ENCODE measurements at regions not wholly inside any gene's neighbourhood (a gene's known extent, or its start where the extent isn't known, plus 50 kb on each side); places are given as distances from the start of the nearest gene placed in this dataset.

- WGBS, 2 donors: 71 to 78% methylated on average over 3 of the region's 3 CpGs
- TF ChIP-seq POLR2A (IDR thresholded peaks at IDR 0.05) (no peak), CTCF (IDR thresholded peaks at IDR 0.05) (no peak)
- no peak overlapping the region for H3K27ac ChIP-seq
Observed at GRCh38 chr2:147171941-147172340, 672.9 kb upstream of the ACVR2A start.

GRCh38 chr2:147170932-147171331 is 673.9 kb upstream of the ACVR2A start:
- intact Hi-C loops (cut with DNase I): no loop called here
- H3K27ac ChIP-seq: no peak overlapping the region
- WGBS, 2 donors: 96 to 100% methylated on average over 1 of the region's 1 CpG
- no peaks in the 10 kb centered on the region for H3K36me3 ChIP-seq
- TF ChIP-seq POLR2A (IDR thresholded peaks at IDR 0.05) (no peak), CTCF (IDR thresholded peaks at IDR 0.05) (no peak)
- H3K27me3 ChIP-seq: no peaks in the 10 kb centered on the region
- H3K9me3 ChIP-seq: no peaks in the 10 kb centered on the region
- H3K4me3 ChIP-seq (replicated peaks in 1 of 3): no peak overlapping the region
- no peaks in the 10 kb centered on the region for H3K4me1 ChIP-seq
- no peak for DNase-seq

More at GRCh38 chr2:147171941-147172340, 672.9 kb upstream of the ACVR2A start:
- intact Hi-C loops (cut with DNase I): no loop called here
- Histone ChIP-seq H3K4me1 (no peaks in the 10 kb centered on the region), H3K9me3 (no peaks in the 10 kb centered on the region), H3K36me3 (no peaks in the 10 kb centered on the region), H3K27me3 (no peaks in the 10 kb centered on the region), H3K4me3 (replicated peaks in 1 of 3) (no peak overlapping the region)
- no peak for DNase-seq

GRCh38 chr2:147165697-147166382 is 679.0 kb upstream of the ACVR2A start:
- DNase-seq: no peak
- Histone ChIP-seq H3K36me3 (no peaks in the 10 kb centered on the region), H3K4me3 (replicated peaks in 1 of 3) (no peak overlapping the region), H3K27ac (no peak overlapping the region), H3K9me3 (no peaks in the 10 kb centered on the region), H3K4me1 (no peaks in the 10 kb centered on the region), H3K27me3 (no peaks in the 10 kb centered on the region)
- 62 to 69% methylated on average over 2 of the region's 2 CpGs for WGBS, 2 donors
- intact Hi-C loops (cut with DNase I): no loop called here
- TF ChIP-seq POLR2A (IDR thresholded peaks at IDR 0.05): no peak
- TF ChIP-seq CTCF (IDR thresholded peaks at IDR 0.05): no peak

- TF ChIP-seq POLR2A (IDR thresholded peaks at IDR 0.05): no peak
- no peak for TF ChIP-seq CTCF (IDR thresholded peaks at IDR 0.05)
- Histone ChIP-seq H3K27ac (no peak overlapping the region), H3K36me3 (no peaks in the 10 kb centered on the region), H3K4me1 (no peaks in the 10 kb centered on the region), H3K9me3 (no peaks in the 10 kb centered on the region), H3K27me3 (no peaks in the 10 kb centered on the region), H3K4me3 (replicated peaks in 1 of 3) (no peak overlapping the region)
- WGBS, 2 donors: 92 to 95% methylated on average over 4 of the region's 4 CpGs
- intact Hi-C loops (cut with DNase I): no loop called here
- no peak for DNase-seq
Observed at GRCh38 chr2:147164563-147164962, 680.3 kb upstream of the ACVR2A start.

GRCh38 chr2:147161746-147162145 is 683.1 kb upstream of the ACVR2A start:
- DNase-seq: no peak
- TF ChIP-seq CTCF (IDR thresholded peaks at IDR 0.05) (no peak), POLR2A (IDR thresholded peaks at IDR 0.05) (no peak)
- Histone ChIP-seq H3K36me3 (no peaks in the 10 kb centered on the region), H3K27ac (no peak overlapping the region), H3K27me3 (no peaks in the 10 kb centered on the region), H3K4me1 (no peaks in the 10 kb centered on the region), H3K4me3 (replicated peaks in 1 of 3) (no peak overlapping the region), H3K9me3 (no peaks in the 10 kb centered on the region)
- intact Hi-C loops (cut with DNase I): no loop called here
